ENCODE measurements at regions not wholly inside any gene's neighbourhood (a gene's known extent, or its start where the extent isn't known, plus 50 kb on each side); places are given as distances from the start of the nearest gene placed in this dataset.

- TF ChIP-seq EZH2phosphoT487 (IDR thresholded peaks at IDR 0.05; ENCODE audit: low read depth, severe bottlenecking, unreplicated experiment) (no peak), EZH2 (IDR thresholded peaks at IDR 0.05; ENCODE audit: borderline replicate concordance) (no peak)
- TF ChIP-seq, protein P1, sequence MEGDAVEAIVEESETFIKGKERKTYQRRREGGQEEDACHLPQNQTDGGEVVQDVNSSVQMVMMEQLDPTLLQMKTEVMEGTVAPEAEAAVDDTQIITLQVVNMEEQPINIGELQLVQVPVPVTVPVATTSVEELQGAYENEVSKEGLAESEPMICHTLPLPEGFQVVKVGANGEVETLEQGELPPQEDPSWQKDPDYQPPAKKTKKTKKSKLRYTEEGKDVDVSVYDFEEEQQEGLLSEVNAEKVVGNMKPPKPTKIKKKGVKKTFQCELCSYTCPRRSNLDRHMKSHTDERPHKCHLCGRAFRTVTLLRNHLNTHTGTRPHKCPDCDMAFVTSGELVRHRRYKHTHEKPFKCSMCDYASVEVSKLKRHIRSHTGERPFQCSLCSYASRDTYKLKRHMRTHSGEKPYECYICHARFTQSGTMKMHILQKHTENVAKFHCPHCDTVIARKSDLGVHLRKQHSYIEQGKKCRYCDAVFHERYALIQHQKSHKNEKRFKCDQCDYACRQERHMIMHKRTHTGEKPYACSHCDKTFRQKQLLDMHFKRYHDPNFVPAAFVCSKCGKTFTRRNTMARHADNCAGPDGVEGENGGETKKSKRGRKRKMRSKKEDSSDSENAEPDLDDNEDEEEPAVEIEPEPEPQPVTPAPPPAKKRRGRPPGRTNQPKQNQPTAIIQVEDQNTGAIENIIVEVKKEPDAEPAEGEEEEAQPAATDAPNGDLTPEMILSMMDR (IDR thresholded peaks at IDR 0.05; ENCODE audit: poor library complexity) = no peak
- Histone ChIP-seq H3K4me2 (no peak overlapping the region), H3K27ac (no peak overlapping the region)
Observed at GRCh38 chr9:87359958-87360601, 137.6 kb upstream of the DAPK1 start.

GRCh38 chr9:87370049-87370685, 127.5 kb upstream of the DAPK1 start:
- Histone ChIP-seq H3K4me3 (no peak overlapping the region), H3K79me2 (no peaks in the 10 kb centered on the region), H3K4me2 (no peak overlapping the region), H3K27ac (no peak overlapping the region), H3K36me3 (replicated peaks; ENCODE audit: insufficient read depth, low read depth) (no peaks in the 10 kb centered on the region), H3K9me2 (replicated peaks; ENCODE audit: insufficient read depth) (no peaks in the 10 kb centered on the region), H2AFZ (no peak overlapping the region), H3K27me3 (no peaks in the 10 kb centered on the region), H3K4me1 (ENCODE audit: insufficient read depth) (peaks cover 12% of the 10 kb centered on the region), H4K20me1 (ENCODE audit: insufficient read depth, poor library complexity, severe bottlenecking) (no peaks in the 10 kb centered on the region), H3K9me3 (ENCODE audit: low read depth) (no peaks in the 10 kb centered on the region)
- 80% methylated on average over 9 of the region's 9 CpGs for WGBS (ENCODE audit: low lambda C conversion rate, missing lambda C conversion rate)
- no peak for DNase-seq (ENCODE audit: low spot score)
- TF ChIP-seq EZH2phosphoT487 (IDR thresholded peaks at IDR 0.05; ENCODE audit: low read depth, severe bottlenecking, unreplicated experiment) (no peak), EZH2 (IDR thresholded peaks at IDR 0.05; ENCODE audit: borderline replicate concordance) (no peak)
- TF ChIP-seq, protein P1 (IDR thresholded peaks at IDR 0.05; ENCODE audit: poor library complexity) = no peak

More at GRCh38 chr9:87359958-87360601, 137.6 kb upstream of the DAPK1 start:
- Histone ChIP-seq H3K79me2 (no peaks in the 10 kb centered on the region), H3K4me3 (no peak overlapping the region), H3K36me3 (replicated peaks; ENCODE audit: insufficient read depth, low read depth) (no peaks in the 10 kb centered on the region), H2AFZ (no peak overlapping the region), H3K9me3 (ENCODE audit: low read depth) (no peaks in the 10 kb centered on the region), H4K20me1 (ENCODE audit: insufficient read depth, poor library complexity, severe bottlenecking) (no peaks in the 10 kb centered on the region), H3K27me3 (no peaks in the 10 kb centered on the region), H3K9me2 (replicated peaks; ENCODE audit: insufficient read depth) (no peaks in the 10 kb centered on the region), H3K4me1 (ENCODE audit: insufficient read depth) (no peaks in the 10 kb centered on the region)
- no peak for DNase-seq (ENCODE audit: low spot score)
- whole genome bisulfite sequencing (ENCODE audit: low lambda C conversion rate, missing lambda C conversion rate) = 45% methylated on average over 3 of the region's 3 CpGs

DNA sequence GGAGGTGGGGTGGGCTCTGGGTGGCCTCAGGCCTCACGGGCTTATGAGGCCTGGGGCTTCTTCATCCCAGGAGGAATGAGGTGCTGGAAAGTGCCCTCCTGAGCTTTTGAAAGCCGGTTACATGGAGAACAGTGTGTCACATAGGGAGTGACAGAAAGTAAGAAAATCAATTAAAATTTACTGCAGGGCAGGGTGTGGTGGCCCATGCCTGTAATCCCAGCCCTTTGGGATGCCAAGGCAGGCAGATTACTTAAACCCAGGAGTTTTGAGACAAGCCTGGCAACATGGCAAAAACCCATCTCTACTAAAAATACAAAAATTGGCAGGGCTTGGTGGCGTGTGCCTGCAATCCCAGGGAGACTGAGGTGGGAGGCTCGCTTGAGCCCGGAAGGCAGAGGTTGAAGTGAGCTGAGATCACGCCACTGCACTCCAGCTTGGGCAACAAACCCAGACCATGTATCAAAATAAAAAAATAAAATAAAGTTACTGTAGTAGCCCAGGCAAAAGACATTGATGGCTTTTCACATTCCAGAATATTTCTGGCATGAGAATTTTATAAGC, 125.8 kb upstream of the DAPK1 start:
- Histone ChIP-seq H3K4me1 (ENCODE audit: insufficient read depth) (peaks cover 16% of the 10 kb centered on the region), H3K36me3 (replicated peaks; ENCODE audit: insufficient read depth, low read depth) (no peaks in the 10 kb centered on the region), H4K20me1 (ENCODE audit: insufficient read depth, poor library complexity, severe bottlenecking) (no peaks in the 10 kb centered on the region), H3K4me2 (peak overlapping the region; percentile 55), H2AFZ (no peak overlapping the region), H3K79me2 (no peaks in the 10 kb centered on the region), H3K9me2 (replicated peaks; ENCODE audit: insufficient read depth) (no peaks in the 10 kb centered on the region), H3K9me3 (ENCODE audit: low read depth) (no peaks in the 10 kb centered on the region), H3K27me3 (no peaks in the 10 kb centered on the region), H3K27ac (peak overlapping the region; percentile 71), H3K4me3 (no peak overlapping the region)
- DNase-seq (ENCODE audit: low spot score) = no peak
- WGBS (ENCODE audit: low lambda C conversion rate, missing lambda C conversion rate) = 92% methylated on average over 6 of the region's 6 CpGs
- TF ChIP-seq EZH2 (IDR thresholded peaks at IDR 0.05; ENCODE audit: borderline replicate concordance) = no peak
- TF ChIP-seq, protein P1 (IDR thresholded peaks at IDR 0.05; ENCODE audit: poor library complexity) = no peak
- TF ChIP-seq EZH2phosphoT487 (IDR thresholded peaks at IDR 0.05; ENCODE audit: low read depth, severe bottlenecking, unreplicated experiment) = no peak
